HK-2 (cell line): ENCODE measurements at regions not wholly inside any gene's neighbourhood (a gene's known extent, or its start where the extent isn't known, plus 50 kb on each side); places are given as distances from the start of the nearest gene placed in this dataset.
"Not testable (repeated sequence)": the region's sequence is repeated elsewhere in the genome, so short reads cannot be mapped to it uniquely, and the experiment has no call there.

ENCODE experiments used
- DNase-seq: peaks from one replicate; pipeline ENCODE4 v3.0.0-alpha.2; 2018; ENCODE audit not compliant: unreplicated experiment

- no peak for DNase-seq
Observed at GRCh38 chr21:19350286-19350685, 946.7 kb upstream of the TMPRSS15 start.

- no peak for DNase-seq
Observed at GRCh38 chr21:19353256-19353655, 949.7 kb upstream of the TMPRSS15 start.

- DNase-seq, result no peak
Observed at GRCh38 chr21:19368944-19369343, 965.4 kb upstream of the TMPRSS15 start.

- DNase-seq, result no peak
Observed at GRCh38 chr21:19392390-19392789, 988.8 kb upstream of the TMPRSS15 start.

GRCh38 chr21:19400223-19400770 lies 996.7 kb upstream of the TMPRSS15 start:
- DNase-seq, result no peak

GRCh38 chr21:19402870-19403269 lies 999.3 kb upstream of the TMPRSS15 start:
- no peak for DNase-seq

- DNase-seq, result no peak
Observed at GRCh38 chr21:19405326-19405725, 1001.7 kb upstream of the TMPRSS15 start.

GRCh38 chr21:19420565-19420964 lies 1017.0 kb upstream of the TMPRSS15 start:
- DNase-seq, result no peak

GRCh38 chr21:19433623-19434022 lies 1030.0 kb upstream of the TMPRSS15 start:
- no peak for DNase-seq

- DNase-seq, result no peak
Observed at GRCh38 chr21:19440792-19441655, 1037.4 kb upstream of the TMPRSS15 start.

GRCh38 chr21:19458295-19458694 lies 1054.7 kb upstream of the TMPRSS15 start:
- DNase-seq, result no peak

GRCh38 chr21:19461481-19462205 lies 1058.1 kb upstream of the TMPRSS15 start:
- no peak for DNase-seq

GRCh38 chr21:19463966-19464365 lies 1060.4 kb upstream of the TMPRSS15 start:
- no peak for DNase-seq

- no peak for DNase-seq
Observed at GRCh38 chr21:19468991-19469715, 1065.6 kb upstream of the TMPRSS15 start.

GRCh38 chr21:19475525-19475924 lies 1071.9 kb upstream of the TMPRSS15 start:
- DNase-seq, result no peak

GRCh38 chr21:19489930-19490329 lies 1086.3 kb upstream of the TMPRSS15 start:
- no peak for DNase-seq

- no peak for DNase-seq
Observed at GRCh38 chr21:19490481-19490880, 1086.9 kb upstream of the TMPRSS15 start.

- DNase-seq, result not testable (repeated sequence)
Observed at GRCh38 chr21:19493437-19494241, 1090.1 kb upstream of the TMPRSS15 start.

- no peak for DNase-seq
Observed at GRCh38 chr21:19501115-19501514, 1097.5 kb upstream of the TMPRSS15 start.

GRCh38 chr21:19507682-19508260 lies 1104.2 kb upstream of the TMPRSS15 start:
- no peak for DNase-seq

- DNase-seq, result no peak
Observed at GRCh38 chr21:19508442-19508841, 1104.9 kb upstream of the TMPRSS15 start.
